ENCODE measurements at regions not wholly inside any gene's neighbourhood (a gene's known extent, or its start where the extent isn't known, plus 50 kb on each side); places are given as distances from the start of the nearest gene placed in this dataset.

DNA sequence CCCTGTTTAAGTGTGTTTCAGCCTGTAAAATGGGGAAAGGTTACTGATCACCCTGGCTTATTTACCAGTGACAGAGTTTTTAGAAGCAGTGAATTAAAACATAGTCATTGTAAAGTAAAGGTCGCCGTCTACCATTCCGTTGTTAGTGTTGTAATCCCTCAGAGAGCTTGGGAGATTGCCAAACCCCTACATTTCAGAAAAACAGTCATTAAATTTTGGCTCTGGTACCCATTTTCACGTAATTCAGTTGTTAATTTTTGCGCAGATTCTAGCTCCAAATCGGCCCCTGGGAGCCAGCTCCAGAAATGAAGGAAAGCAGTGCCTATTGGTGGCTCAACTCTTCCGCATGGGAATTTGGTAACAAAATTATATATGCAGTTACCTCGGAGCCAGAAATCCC is 127.7 kb upstream of the AJAP1 start:
- H3K4me1 Mint-ChIP-seq (ENCODE audit: low read depth): no peaks in the 10 kb centered on the region
- DNase-seq: no peak
- H3K4me3 Mint-ChIP-seq: no peak overlapping the region
- no peaks in the 10 kb centered on the region for H3K9me3 Mint-ChIP-seq
- H3K36me3 Mint-ChIP-seq (ENCODE audit: low read depth): no peaks in the 10 kb centered on the region
- H3K27ac Mint-ChIP-seq: no peak overlapping the region
- H3K27me3 Mint-ChIP-seq: peaks cover 10% of the 10 kb centered on the region

- no peaks in the 10 kb centered on the region for H3K9me3 Mint-ChIP-seq
- no peak for DNase-seq
- H3K27me3 Mint-ChIP-seq: peaks cover 13% of the 10 kb centered on the region
- no peaks in the 10 kb centered on the region for H3K4me1 Mint-ChIP-seq (ENCODE audit: low read depth)
- no peak overlapping the region for H3K27ac Mint-ChIP-seq
- no peaks in the 10 kb centered on the region for H3K36me3 Mint-ChIP-seq (ENCODE audit: low read depth)
- no peak overlapping the region for H3K4me3 Mint-ChIP-seq
These were observed 126.6 kb upstream of the AJAP1 start for GRCh38 chr1:4527819-4528218.

- Mint-ChIP-seq H3K27ac (no peak overlapping the region), H3K27me3 (peaks cover 18% of the 10 kb centered on the region), H3K9me3 (no peaks in the 10 kb centered on the region), H3K36me3 (ENCODE audit: low read depth) (no peaks in the 10 kb centered on the region), H3K4me3 (no peak overlapping the region), H3K4me1 (ENCODE audit: low read depth) (no peaks in the 10 kb centered on the region)
- DNase-seq: no peak
These were observed 125.8 kb upstream of the AJAP1 start for GRCh38 chr1:4528590-4528989.

- Mint-ChIP-seq H3K27me3 (peaks cover 17% of the 10 kb centered on the region), H3K4me3 (no peak overlapping the region), H3K4me1 (ENCODE audit: low read depth) (no peaks in the 10 kb centered on the region), H3K27ac (no peak overlapping the region), H3K36me3 (ENCODE audit: low read depth) (no peaks in the 10 kb centered on the region), H3K9me3 (no peaks in the 10 kb centered on the region)
- no peak for DNase-seq
These were observed 124.8 kb upstream of the AJAP1 start for GRCh38 chr1:4529446-4530165.

DNA sequence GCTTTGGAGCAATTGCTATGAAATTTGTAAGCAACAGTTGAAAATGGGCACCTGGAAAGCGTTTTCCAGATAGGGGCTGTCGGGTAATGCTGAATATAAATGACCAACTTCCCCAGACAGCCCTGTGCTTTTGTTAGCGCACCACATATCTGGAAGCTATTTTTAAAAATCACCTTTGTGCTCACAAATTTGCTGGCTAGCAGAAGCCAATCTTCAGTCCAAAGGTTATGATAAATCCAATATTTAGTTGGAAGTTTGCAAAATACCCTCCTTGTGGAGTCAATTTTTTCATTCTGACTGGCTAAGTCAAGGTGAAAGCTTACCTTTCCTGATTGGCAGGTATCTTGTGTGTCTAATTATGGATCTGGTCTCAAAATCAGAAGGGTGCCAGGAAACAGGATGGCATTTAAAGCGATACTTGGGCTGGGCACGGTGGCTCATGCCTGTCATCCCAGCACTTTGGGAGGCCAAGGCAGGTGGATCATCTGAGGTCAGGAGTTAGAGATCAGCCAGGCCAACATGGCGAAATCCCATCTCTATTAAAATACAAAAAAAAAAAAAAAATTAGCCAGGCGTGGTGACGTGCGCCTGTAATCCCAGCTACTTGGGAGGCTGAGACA is 124.1 kb upstream of the AJAP1 start:
- DNase-seq: no peak
- H3K9me3 Mint-ChIP-seq: no peaks in the 10 kb centered on the region
- peaks cover 17% of the 10 kb centered on the region for H3K27me3 Mint-ChIP-seq
- no peaks in the 10 kb centered on the region for H3K36me3 Mint-ChIP-seq (ENCODE audit: low read depth)
- H3K4me1 Mint-ChIP-seq (ENCODE audit: low read depth): no peaks in the 10 kb centered on the region
- H3K27ac Mint-ChIP-seq: no peak overlapping the region
- no peak overlapping the region for H3K4me3 Mint-ChIP-seq

DNA sequence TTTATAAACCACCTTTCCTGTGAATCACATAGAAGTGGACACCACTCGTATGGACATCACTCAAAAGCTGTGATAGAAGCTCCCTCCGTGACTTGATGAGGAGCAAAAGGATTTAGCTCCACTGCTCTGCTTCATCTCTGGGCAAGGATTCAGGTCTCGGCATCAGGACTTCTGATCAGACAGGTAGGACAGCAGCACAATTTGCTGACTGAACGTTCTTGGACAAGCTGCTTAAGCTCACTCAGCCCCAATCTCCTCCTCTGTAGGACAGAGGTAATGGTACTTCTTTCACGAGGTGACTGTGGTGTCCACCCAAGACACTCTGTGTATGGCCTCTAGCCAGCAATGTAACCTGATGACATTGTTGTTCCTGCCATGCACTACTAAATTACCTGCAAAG is 122.6 kb upstream of the AJAP1 start:
- Mint-ChIP-seq H3K27ac (no peak overlapping the region), H3K36me3 (ENCODE audit: low read depth) (no peaks in the 10 kb centered on the region), H3K9me3 (peaks cover 3% of the 10 kb centered on the region), H3K27me3 (peaks cover 17% of the 10 kb centered on the region), H3K4me3 (no peak overlapping the region), H3K4me1 (ENCODE audit: low read depth) (no peaks in the 10 kb centered on the region)
- DNase-seq: no peak

DNA sequence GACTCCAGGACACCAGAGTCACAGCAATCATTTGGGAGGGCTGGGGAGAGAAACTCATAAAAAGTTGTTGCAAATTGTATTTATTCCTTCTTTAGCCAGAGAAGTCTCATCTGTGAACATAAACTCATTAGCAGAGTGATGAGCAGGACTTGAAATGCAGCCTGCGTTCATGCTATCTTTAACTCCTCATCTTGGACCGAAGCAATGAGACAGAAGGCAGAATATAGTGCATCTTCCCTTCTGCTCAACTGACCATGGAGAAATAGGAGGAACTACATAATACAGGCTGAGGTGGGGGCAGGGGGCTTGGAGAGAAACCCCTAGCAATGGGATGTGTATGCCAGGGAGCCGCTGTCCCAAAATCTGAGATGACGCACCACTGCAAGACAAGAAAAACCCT is 121.8 kb upstream of the AJAP1 start:
- H3K9me3 Mint-ChIP-seq: peaks cover 3% of the 10 kb centered on the region
- DNase-seq: no peak
- H3K36me3 Mint-ChIP-seq (ENCODE audit: low read depth): no peaks in the 10 kb centered on the region
- H3K27ac Mint-ChIP-seq: no peak overlapping the region
- no peaks in the 10 kb centered on the region for H3K4me1 Mint-ChIP-seq (ENCODE audit: low read depth)
- peaks cover 17% of the 10 kb centered on the region for H3K27me3 Mint-ChIP-seq
- no peak overlapping the region for H3K4me3 Mint-ChIP-seq

- Mint-ChIP-seq H3K9me3 (peaks cover 7% of the 10 kb centered on the region), H3K27me3 (peaks cover 4% of the 10 kb centered on the region), H3K27ac (no peak overlapping the region), H3K4me1 (ENCODE audit: low read depth) (no peaks in the 10 kb centered on the region), H3K4me3 (no peak overlapping the region), H3K36me3 (ENCODE audit: low read depth) (no peaks in the 10 kb centered on the region)
- no peak for DNase-seq
These were observed 107.5 kb upstream of the AJAP1 start for GRCh38 chr1:4546911-4547310.

GRCh38 chr1:4549930-4550329 is 104.5 kb upstream of the AJAP1 start:
- peaks cover 20% of the 10 kb centered on the region for H3K27me3 Mint-ChIP-seq
- H3K27ac Mint-ChIP-seq: no peak overlapping the region
- H3K4me3 Mint-ChIP-seq: no peak overlapping the region
- H3K9me3 Mint-ChIP-seq: no peaks in the 10 kb centered on the region
- H3K4me1 Mint-ChIP-seq (ENCODE audit: low read depth): no peaks in the 10 kb centered on the region
- H3K36me3 Mint-ChIP-seq (ENCODE audit: low read depth): no peaks in the 10 kb centered on the region
- no peak for DNase-seq

DNA sequence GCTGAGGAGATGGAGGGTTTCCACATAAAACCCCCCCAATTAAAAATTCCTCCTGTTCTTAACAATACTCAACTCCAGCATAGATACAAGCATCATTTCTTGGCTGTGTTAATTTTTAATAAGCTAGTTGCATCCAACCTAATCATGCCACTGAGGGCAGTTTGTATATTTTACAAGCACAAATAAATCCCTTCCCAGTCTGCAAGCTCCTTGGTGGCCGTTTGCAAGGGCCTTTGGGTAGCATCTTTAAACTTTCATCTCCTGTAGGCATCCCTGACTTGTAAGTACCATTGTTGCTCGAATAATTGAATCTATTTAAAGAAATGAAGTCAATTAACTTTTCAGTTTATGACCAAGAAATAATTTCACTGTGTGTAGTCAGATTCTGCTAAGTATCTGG is 103.5 kb upstream of the AJAP1 start:
- Mint-ChIP-seq H3K36me3 (ENCODE audit: low read depth) (no peaks in the 10 kb centered on the region), H3K27me3 (peaks cover 24% of the 10 kb centered on the region)

DNA sequence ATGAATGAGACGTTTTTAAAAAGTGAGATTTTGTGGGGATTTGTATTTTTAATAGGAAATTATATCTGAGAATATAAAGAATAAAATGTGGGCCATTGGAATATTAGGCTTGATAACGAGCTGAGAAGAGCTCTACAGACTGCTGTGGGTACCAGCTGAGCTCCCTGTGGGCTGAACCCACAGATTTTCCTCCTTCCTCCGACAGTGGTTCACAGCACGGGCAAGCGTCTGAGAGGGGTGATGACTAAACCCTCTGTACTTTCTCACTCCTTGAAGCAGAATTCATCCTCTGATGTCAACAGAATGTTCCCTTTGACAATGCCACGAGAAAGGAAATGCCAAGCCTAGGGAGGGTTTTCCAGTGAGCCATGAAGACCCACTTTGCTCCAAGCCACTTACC is 102.7 kb upstream of the AJAP1 start:
- Mint-ChIP-seq H3K36me3 (ENCODE audit: low read depth) (no peaks in the 10 kb centered on the region), H3K4me3 (no peak overlapping the region), H3K9me3 (no peaks in the 10 kb centered on the region), H3K27me3 (peaks cover 26% of the 10 kb centered on the region), H3K4me1 (ENCODE audit: low read depth) (no peaks in the 10 kb centered on the region), H3K27ac (no peak overlapping the region)
- no peak for DNase-seq

More for the DNA sequence above, 103.5 kb upstream of the AJAP1 start:
- Mint-ChIP-seq H3K4me3 (no peak overlapping the region), H3K27ac (no peak overlapping the region), H3K9me3 (no peaks in the 10 kb centered on the region), H3K4me1 (ENCODE audit: low read depth) (no peaks in the 10 kb centered on the region)
- no peak for DNase-seq

GRCh38 chr1:4553761-4554160 is 100.6 kb upstream of the AJAP1 start:
- Mint-ChIP-seq H3K27me3 (peaks cover 29% of the 10 kb centered on the region), H3K9me3 (no peaks in the 10 kb centered on the region), H3K36me3 (ENCODE audit: low read depth) (no peaks in the 10 kb centered on the region), H3K4me1 (ENCODE audit: low read depth) (no peaks in the 10 kb centered on the region), H3K4me3 (no peak overlapping the region), H3K27ac (no peak overlapping the region)
- DNase-seq: no peak

DNA sequence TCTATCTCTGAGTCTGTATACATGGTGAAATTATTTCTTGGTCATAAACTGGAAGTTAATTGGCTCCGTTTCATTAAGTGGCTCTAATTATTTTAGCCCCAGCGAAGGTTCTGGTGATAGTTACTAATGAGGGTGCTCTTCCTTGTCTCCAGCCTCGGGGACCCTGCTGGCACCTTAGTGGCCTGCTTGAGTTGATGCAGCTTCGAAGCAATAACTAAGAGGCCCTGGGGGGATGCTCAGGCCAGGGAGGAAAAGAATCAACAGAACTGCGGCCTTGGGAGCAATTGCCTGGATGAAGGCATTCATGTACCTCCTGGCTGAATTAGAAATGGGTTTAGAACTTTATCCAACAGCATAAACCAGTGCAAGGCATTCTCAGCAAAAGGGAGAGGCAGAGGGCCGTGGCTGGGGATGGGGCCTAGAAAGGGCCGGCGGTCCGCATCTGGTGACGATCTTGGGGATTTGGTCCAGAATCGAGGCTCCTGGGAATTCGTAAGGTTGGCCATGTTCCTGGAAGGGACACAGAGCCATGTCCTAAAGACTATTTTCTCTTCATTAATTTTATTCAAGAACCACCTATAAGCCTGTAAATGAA is 100.0 kb upstream of the AJAP1 start:
- no peak for DNase-seq
- no peaks in the 10 kb centered on the region for H3K9me3 Mint-ChIP-seq
- H3K4me1 Mint-ChIP-seq (ENCODE audit: low read depth): no peaks in the 10 kb centered on the region
- H3K4me3 Mint-ChIP-seq: no peak overlapping the region
- H3K27me3 Mint-ChIP-seq: peaks cover 36% of the 10 kb centered on the region
- H3K27ac Mint-ChIP-seq: no peak overlapping the region
- H3K36me3 Mint-ChIP-seq (ENCODE audit: low read depth): no peaks in the 10 kb centered on the region

GRCh38 chr1:4557949-4558348 is 96.5 kb upstream of the AJAP1 start:
- Mint-ChIP-seq H3K27me3 (peaks cover 47% of the 10 kb centered on the region), H3K4me1 (ENCODE audit: low read depth) (no peaks in the 10 kb centered on the region), H3K27ac (no peak overlapping the region)

DNA sequence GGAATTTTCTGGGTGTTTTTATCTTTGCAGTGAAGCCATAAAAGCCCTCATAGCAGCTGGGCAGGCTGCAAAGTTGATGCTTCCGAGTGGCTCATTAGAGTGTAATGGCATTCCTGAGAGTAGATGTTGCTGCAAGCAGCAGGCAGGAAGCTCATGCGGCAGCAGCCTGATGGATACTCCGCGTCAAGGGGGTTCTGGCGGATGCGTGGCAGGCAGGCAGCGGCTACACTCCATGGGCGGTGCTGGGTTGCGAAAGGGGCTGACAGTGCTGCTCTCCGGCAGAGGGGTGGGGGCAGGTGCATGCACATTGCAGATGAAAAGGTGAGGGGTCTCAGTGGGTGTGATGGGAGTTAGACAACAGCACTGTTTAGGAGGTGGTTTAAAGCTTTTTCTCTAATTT is 93.2 kb upstream of the AJAP1 start:
- Mint-ChIP-seq H3K4me3 (no peak overlapping the region), H3K4me1 (ENCODE audit: low read depth) (no peaks in the 10 kb centered on the region), H3K27me3 (peaks cover 52% of the 10 kb centered on the region), H3K36me3 (ENCODE audit: low read depth) (no peaks in the 10 kb centered on the region), H3K9me3 (no peaks in the 10 kb centered on the region), H3K27ac (no peak overlapping the region)
- DNase-seq: no peak

More at GRCh38 chr1:4557949-4558348, 96.5 kb upstream of the AJAP1 start:
- Mint-ChIP-seq H3K4me3 (no peak overlapping the region), H3K36me3 (ENCODE audit: low read depth) (no peaks in the 10 kb centered on the region), H3K9me3 (no peaks in the 10 kb centered on the region)
- no peak for DNase-seq
